SK-N-SH treated with all-trans-retinoic acid at 6 μM for 48 hours (cell line): ENCODE measurements at regions not wholly inside any gene's neighbourhood (a gene's known extent, or its start where the extent isn't known, plus 50 kb on each side); places are given as distances from the start of the nearest gene placed in this dataset.

Experiments used
- ARNTL ChIP-seq: fragments of 450-650 bp; formaldehyde crosslinking; IDR thresholded peaks from 2 replicates; pipeline ENCODE4 v1.5.0; 2020; ENCODE audit warnings: low read depth, mild to moderate bottlenecking, moderate library complexity, borderline replicate concordance
- GLIS3 ChIP-seq: fragments of 250-450 bp; sonication (Bioruptor Pico); IDR thresholded peaks from 2 replicates; pipeline ENCODE4 v1.5.0; 2020; ENCODE audit warnings: mild to moderate bottlenecking, moderate library complexity
- ISL1 ChIP-seq: fragments of 250-450 bp; sonication (Bioruptor Pico); IDR thresholded peaks from 2 replicates; pipeline ENCODE4 v2.1.2; 2022; ENCODE audit warnings: mild to moderate bottlenecking, moderate library complexity
- PPARA ChIP-seq: fragments of 250-450 bp; sonication (Bioruptor Pico); IDR thresholded peaks from 2 replicates; pipeline ENCODE4 v1.5.0; 2020; ENCODE audit warnings: mild to moderate bottlenecking, borderline replicate concordance
- SNAI2 ChIP-seq: fragments of 250-450 bp; sonication (Bioruptor Pico); IDR thresholded peaks from 2 replicates; pipeline ENCODE4 v1.5.0; 2020; ENCODE audit warnings: mild to moderate bottlenecking, moderate library complexity
- TCF4 ChIP-seq: fragments of 250-450 bp; sonication (Bioruptor Pico); IDR thresholded peaks from 2 replicates; pipeline ENCODE4 v1.8.0; 2021; ENCODE audit warnings: mild to moderate bottlenecking, moderate library complexity, borderline replicate concordance
- ZC3H10 ChIP-seq: fragments of 250-450 bp; sonication (Bioruptor Pico); IDR thresholded peaks from 2 replicates; pipeline ENCODE4 v1.5.1; 2021; ENCODE audit warnings: mild to moderate bottlenecking, moderate library complexity
- ZFP3 ChIP-seq: fragments of 250-450 bp; sonication (Bioruptor Pico); IDR thresholded peaks from 2 replicates; pipeline ENCODE4 v1.5.0; 2020; ENCODE audit warnings: mild to moderate bottlenecking, moderate library complexity
- ZFP30 ChIP-seq: fragments of 450-650 bp; formaldehyde crosslinking; IDR thresholded peaks from 2 replicates; pipeline ENCODE4 v1.5.0; 2022; ENCODE audit warnings: mild to moderate bottlenecking, moderate library complexity
- ZNF8 ChIP-seq: fragments of 450-650 bp; formaldehyde crosslinking; IDR thresholded peaks from 2 replicates; pipeline ENCODE4 v1.5.0; 2020; ENCODE audit warnings: mild to moderate bottlenecking, moderate library complexity
- TF ChIP-seq, protein P1 (sequence below): fragments of 250-450 bp; sonication (Bioruptor Pico); IDR thresholded peaks from 2 replicates; pipeline ENCODE4 v1.5.1; 2020; ENCODE audit warnings: low read depth, mild to moderate bottlenecking, moderate library complexity
- TF ChIP-seq, protein P2 (sequence below): fragments of 250-450 bp; sonication (Bioruptor Pico); IDR thresholded peaks from 2 replicates; pipeline ENCODE4 v1.5.0; 2020; ENCODE audit warnings: mild to moderate bottlenecking, moderate library complexity
- TF ChIP-seq, protein P3 (sequence below): fragments of 250-450 bp; sonication (Bioruptor Pico); IDR thresholded peaks from 2 replicates; pipeline ENCODE4 v1.8.0; 2021; ENCODE audit warnings: low read depth, mild to moderate bottlenecking, moderate library complexity, borderline replicate concordance

DNA sequence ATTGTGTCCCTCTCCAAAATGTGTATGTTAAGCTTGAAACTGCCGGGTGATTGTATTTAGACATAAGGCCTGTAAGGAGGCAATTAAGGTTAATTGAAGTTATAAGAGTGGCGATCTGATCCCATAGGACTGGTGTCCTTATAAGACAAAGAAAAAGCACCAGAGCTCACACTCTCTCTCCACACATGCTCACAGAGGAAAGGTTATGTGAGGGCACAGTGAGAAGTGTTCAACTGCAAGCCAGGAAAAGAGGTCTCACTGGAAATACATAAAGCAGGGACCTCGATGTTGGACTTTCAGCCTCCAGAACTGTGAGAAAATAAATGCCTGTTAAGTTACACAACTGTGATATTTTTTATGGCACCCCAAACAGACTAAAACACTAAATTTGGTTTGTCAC is 1233.8 kb upstream of the CNTN5 start:
- TF ChIP-seq ZFP3 (CRISPR knock-in tag) (no peak), SNAI2 (CRISPR knock-in tag) (no peak), PPARA (CRISPR knock-in tag) (no peak), ZFP30 (no peak), ZC3H10 (no peak), ZNF8 (no peak), ARNTL (CRISPR knock-in tag) (no peak), TCF4 (CRISPR knock-in tag) (no peak), GLIS3 (CRISPR knock-in tag) (no peak), ISL1 (no peak)
- TF ChIP-seq, protein P1, sequence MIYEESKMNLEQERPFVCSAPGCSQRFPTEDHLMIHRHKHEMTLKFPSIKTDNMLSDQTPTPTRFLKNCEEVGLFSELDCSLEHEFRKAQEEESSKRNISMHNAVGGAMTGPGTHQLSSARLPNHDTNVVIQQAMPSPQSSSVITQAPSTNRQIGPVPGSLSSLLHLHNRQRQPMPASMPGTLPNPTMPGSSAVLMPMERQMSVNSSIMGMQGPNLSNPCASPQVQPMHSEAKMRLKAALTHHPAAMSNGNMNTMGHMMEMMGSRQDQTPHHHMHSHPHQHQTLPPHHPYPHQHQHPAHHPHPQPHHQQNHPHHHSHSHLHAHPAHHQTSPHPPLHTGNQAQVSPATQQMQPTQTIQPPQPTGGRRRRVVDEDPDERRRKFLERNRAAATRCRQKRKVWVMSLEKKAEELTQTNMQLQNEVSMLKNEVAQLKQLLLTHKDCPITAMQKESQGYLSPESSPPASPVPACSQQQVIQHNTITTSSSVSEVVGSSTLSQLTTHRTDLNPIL: no peak
- TF ChIP-seq, protein P2, sequence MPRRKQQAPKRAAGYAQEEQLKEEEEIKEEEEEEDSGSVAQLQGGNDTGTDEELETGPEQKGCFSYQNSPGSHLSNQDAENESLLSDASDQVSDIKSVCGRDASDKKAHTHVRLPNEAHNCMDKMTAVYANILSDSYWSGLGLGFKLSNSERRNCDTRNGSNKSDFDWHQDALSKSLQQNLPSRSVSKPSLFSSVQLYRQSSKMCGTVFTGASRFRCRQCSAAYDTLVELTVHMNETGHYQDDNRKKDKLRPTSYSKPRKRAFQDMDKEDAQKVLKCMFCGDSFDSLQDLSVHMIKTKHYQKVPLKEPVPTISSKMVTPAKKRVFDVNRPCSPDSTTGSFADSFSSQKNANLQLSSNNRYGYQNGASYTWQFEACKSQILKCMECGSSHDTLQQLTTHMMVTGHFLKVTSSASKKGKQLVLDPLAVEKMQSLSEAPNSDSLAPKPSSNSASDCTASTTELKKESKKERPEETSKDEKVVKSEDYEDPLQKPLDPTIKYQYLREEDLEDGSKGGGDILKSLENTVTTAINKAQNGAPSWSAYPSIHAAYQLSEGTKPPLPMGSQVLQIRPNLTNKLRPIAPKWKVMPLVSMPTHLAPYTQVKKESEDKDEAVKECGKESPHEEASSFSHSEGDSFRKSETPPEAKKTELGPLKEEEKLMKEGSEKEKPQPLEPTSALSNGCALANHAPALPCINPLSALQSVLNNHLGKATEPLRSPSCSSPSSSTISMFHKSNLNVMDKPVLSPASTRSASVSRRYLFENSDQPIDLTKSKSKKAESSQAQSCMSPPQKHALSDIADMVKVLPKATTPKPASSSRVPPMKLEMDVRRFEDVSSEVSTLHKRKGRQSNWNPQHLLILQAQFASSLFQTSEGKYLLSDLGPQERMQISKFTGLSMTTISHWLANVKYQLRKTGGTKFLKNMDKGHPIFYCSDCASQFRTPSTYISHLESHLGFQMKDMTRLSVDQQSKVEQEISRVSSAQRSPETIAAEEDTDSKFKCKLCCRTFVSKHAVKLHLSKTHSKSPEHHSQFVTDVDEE: no peak
- TF ChIP-seq, protein P3, sequence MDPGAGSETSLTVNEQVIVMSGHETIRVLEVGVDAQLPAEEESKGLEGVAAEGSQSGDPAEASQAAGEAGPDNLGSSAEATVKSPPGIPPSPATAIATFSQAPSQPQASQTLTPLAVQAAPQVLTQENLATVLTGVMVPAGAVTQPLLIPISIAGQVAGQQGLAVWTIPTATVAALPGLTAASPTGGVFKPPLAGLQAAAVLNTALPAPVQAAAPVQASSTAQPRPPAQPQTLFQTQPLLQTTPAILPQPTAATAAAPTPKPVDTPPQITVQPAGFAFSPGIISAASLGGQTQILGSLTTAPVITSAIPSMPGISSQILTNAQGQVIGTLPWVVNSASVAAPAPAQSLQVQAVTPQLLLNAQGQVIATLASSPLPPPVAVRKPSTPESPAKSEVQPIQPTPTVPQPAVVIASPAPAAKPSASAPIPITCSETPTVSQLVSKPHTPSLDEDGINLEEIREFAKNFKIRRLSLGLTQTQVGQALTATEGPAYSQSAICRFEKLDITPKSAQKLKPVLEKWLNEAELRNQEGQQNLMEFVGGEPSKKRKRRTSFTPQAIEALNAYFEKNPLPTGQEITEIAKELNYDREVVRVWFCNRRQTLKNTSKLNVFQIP (CRISPR knock-in tag): no peak
